Daoy (cell line): ENCODE measurements at regions not wholly inside any gene's neighbourhood (a gene's known extent, or its start where the extent isn't known, plus 50 kb on each side); places are given as distances from the start of the nearest gene placed in this dataset.
A peak's percentile ranks its signal among the peaks of the same experiment; 100 is the strongest.
"Not testable (repeated sequence)": the region's sequence is repeated elsewhere in the genome, so short reads cannot be mapped to it uniquely, and the experiment has no call there.

Experiments used
- DNase-seq: peaks from one replicate; pipeline ENCODE4 v3.0.0-alpha.2; 2015; ENCODE audit warnings: low read depth

DNA sequence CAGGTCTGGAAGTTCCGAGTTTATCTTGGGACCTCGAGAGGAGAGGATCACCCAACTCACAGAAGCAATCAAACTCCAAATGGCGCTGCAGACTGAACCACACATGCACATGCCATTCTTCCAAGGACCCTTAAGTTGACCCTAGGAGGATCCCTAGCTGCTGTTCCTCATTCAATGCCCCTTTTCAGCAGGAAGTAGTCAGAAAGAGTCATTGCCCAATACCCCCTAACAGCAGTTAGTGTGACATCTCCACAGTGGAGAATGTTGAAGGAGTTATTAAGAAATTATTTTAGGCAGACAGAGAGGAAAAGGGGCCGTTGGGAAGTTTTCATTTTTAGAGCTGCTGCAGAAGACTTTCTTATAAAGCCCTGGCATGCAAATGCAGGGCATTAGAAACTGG, 229.9 kb upstream of the DAB2 start:
- DNase-seq: no peak

DNA sequence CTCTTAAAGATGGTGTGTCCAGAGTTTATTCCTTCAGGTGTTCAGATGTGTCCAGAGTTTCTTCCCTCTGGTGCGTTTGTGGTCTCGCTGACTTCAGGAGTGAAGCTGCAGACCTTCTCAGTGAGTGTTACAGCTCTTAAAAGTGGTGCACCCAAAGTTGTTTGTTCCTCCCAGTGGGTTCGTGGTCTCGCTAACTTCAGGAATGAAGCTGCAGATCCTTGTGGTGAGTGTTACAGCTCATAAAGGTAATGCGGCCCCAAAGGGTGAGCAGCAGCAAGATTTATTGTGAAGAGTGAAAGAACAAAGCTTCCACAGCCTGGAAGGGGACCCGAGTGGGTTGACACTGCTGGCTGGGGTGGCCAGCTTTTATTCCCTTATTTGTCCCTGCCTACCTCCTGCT, 227.7 kb upstream of the DAB2 start:
- not testable (repeated sequence) for DNase-seq

DNA sequence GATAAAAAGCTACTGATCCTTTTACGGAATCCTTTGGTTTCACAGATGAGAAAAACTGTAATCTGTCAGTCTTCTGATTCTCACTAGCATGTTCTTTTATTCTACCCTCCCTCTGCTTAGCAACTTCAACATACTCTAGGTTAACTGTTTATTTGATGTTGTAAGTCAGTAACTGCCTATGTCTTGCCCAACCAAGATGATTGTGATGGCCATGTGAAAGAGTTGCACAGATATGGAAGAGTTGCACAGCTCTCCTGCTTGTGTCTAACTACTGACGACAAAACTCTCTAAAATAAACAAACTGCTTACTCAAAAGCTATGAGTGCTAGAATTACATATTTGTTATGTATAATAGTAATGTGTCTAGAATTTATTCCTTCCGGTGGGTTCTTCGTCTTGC, 227.3 kb upstream of the DAB2 start:
- DNase-seq: no peak

DNA sequence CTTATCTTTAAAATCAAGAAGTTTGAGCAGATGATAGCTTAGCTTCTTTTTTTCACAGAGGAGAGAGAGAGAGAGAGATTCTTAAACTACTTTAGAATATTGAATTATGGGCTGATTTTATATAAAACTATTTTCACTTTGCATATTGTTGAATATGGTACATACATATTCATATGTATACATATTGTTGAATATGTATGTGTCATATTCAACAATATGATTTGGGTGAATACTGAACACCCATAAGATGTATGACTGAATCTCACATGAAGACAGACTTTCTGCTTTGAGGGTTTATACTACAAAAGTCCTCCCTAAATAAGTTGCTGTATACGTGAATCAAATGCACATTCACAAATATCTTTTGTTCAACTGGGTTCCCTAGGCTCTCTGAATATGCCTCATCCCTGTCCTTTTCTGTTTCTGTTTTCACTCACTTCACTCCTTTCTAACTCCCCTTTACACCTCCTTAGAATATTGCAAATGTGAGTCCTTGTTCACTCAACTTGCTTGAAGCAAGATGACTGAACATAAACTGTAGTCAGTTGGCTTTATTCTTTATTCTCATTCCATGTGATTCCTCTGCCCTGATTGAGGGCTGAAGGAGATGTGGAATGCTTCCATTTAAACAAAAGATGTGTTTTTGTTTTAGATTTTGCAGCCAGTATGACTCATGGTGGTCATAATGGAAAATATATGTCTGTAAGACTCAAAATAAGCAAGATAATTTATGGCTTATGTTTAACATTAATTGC, 225.4 kb upstream of the DAB2 start:
- DNase-seq: no peak

DNA sequence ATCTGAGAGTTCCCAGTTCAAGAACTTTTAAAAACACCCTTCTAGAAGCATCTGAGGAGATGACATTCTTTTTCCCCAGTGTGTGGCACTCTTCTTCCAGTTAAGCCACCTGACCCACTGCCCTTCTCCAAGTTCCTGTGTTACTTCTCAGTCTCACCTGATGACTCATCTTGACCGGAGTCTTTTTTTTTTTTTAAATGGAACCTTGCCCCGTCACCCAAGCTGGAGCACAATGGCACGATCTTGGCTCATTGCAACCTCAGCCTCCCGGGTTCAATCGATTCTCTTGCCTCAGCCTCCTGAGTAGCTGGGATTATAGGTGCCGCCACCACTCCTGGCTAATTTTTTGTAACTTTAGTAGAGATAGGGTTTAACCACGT, 224.1 kb upstream of the DAB2 start:
- peak; percentile 58 for DNase-seq

DNA sequence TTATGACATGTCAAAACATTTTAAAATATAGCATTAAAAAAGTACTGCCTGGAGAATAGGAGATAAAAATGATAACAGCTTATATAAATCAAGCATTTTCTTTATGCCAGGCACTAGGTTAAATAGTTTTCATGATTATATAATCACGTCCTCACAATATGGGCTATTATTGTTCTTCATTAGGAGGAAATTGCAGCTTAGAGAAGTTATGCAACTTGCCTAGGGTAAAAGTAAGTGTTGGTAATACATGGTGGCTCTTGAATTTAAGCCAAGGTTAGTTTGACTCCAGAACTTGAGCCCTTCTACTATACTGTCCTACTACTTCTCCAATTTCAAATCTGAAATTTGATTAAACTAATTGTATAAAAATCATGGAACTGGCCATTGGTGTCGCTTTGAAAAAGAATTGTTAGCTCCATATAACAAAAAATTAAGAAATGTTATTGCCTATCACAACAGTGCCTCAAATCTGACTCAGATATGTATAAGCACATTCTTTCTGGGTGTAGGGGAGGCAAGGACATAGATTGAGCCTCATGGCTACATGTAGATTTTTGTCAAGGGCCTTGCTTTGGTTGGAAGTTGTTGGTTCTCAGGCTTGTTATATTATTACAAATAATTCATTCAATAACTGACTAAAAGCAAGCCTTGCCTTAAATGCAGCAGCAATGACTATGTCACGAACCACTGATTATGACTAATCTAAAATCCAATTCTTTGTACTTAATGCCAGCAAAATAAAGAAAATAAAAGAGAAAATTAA, 223.5 kb upstream of the DAB2 start:
- no peak for DNase-seq

DNA sequence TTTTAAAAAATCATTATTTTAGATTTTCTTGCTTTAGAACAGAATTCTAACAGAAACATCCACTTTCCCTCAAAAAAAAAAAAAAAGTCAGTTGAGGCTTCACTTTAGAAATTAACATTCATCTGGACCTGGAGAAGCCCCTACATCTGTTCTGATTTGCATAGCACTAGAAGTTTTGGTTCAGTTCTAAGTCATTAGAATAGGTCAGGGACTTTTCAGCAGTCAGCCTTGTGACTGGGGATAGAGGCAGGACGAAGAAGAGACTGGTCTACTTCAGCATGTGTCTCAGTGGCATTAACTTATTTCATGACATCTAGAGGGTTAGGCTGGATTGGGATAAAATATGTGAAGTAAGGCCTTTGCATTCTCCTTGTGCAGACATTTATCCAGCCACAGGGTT, 215.8 kb upstream of the DAB2 start:
- no peak for DNase-seq

DNA sequence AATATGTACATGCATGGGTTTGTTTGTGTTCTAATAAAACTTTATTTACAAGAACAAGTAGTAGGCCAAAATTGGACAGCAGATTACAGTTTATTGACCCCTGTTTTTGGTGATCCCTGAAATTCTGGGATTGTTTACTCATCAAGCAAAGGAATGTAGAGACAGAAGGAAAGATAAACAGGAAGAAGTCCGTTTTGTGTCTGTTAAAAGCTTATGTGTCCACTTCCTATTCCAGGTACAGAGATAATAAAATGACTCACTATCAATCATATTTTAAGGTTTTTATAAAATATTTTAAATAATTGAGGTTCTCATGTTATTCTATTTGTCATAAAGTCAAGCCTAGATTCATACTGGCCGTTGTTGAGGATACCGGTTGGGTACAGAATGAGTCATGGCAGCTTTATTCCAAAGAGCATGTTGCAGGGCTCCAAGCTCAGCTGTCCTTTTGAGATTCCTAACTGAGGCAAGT, 214.9 kb upstream of the DAB2 start:
- DNase-seq: peak; percentile 8

DNA sequence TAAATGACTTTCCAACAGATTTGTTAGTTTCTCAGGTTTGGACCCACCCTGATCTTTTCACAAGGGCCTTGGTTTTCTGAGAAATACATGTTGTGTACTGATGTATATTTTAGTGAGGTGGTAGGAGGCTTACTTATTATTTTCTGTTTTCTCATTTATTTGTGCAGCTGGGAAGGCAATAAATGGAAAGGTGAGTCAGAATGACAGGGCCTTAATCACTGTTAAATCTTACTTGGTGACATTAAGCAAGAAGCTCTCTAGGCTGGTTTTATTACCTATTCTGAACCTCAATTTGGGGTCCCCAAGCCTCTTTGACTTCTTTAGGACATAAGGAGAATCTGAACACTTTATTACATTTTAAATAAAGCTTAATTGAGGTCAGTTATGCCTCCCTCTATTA, 214.0 kb upstream of the DAB2 start:
- DNase-seq: no peak

DNA sequence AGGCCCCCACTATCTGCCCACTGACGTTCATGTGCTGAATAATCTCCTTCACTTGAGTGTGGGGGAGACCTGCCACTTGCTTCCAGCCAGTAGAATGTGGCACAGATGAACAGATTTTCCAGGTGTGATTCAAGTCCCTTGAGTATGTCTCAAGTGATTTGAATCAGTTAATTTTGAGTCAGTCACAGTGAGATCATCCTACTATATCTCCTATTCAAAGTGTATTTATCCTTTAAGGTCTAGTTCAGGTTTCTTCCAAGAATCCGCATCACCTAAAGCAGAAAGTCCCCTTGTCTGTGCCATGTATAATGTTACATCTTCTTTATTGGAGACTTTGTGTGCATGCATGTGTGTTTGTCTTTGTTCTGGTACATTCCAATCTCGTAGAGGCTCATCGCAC, 208.3 kb upstream of the DAB2 start:
- no peak for DNase-seq

DNA sequence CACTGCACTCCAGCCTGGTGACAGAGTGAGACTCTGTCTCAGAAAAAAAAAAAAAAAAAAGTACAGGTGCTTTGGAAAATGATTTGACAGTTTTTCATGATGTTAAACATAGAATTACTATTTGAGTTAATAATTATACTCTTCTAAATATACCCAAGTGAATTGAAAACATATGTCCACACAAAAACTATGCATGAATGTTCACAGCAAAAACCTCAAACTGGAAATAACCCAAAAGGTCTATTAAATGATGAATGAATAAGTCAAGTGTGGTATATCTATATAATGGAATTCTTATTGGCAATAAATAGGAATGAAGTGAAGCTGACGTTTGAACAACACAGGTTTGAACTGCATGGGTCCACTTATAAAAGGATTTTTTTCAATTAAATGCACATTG, 207.2 kb upstream of the DAB2 start:
- no peak for DNase-seq

DNA sequence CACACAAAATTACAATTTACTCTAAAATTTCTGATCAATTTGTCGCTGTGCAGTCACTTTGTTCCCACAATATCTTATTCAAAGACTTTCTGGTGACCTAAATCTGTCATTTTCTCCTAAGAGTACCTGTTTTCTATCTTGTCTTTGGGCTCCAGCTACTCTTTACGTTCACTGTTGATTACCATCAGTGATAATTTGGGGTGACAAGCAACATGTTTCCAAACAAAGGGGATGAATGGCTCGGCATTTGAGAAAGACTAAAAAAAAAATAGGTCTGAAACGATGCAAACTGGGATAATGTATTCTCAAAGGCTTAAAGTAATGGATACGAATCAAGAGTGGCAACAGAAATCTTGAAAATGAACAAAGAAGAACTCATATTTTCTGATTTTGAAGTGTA, 205.2 kb upstream of the DAB2 start:
- no peak for DNase-seq

DNA sequence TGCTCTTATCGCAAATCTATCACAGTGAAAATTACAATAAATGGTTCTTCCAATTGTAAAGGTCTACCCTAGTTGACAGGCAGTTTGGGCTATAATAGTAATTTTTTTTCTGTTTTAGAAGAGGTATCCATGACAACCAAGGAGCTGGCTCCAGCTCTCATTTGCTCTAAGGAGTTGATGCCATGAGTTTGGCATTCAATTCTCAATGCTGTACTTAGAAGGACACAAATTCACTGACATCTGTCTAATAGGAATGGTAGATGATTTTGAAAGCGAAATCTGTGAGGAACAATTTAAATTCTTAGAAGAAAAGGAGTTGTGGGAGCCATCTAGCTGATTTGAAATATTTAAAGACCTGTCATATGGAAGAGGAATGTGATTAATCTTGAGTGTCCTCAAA, 203.6 kb upstream of the DAB2 start:
- no peak for DNase-seq

DNA sequence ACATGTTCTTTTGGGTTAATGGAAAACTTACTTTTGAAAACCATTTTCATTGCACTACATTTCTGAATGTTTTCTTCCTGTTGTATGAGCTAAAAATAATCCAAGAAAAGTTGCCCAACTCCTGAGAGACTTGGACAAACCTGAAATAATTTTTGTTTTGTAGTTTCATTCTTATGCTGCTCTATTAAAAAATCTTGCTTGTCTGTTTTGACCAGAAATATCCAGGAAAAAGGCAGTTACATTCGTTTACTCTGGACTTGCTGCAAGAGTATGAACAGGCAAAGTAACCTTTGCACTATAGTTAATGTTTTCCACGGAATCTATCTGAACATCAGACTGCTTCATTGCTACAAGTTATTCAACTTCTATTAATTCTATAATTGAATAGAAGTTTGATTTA, 200.1 kb upstream of the DAB2 start:
- no peak for DNase-seq

DNA sequence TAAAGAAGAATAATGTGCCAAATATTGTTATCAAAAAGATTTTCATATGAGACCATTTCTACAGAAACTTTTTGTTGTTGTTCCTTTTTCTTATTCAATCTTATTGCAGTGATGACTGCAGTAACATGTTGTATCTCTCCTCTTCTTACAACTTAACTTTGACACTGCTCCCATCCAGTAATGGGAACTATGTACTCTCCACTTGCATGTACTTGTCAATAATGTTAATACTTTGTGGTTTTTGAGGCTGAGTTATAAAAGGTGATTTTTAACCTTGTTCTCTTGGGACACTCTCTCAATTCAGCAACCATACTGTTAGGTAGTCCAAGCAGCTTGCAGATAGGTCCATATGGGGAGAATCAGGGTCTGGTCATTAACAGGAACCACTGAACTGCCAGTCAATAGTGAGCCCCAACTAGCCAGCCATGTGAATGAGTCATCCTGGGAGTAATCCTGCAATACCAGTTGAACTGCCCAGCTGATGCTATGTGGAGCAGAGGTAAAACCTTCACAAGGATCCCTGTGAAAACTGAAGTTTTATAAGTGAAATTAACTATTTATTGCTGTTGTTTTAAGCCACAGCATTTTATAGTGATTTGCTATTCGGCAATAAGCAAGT, 199.6 kb upstream of the DAB2 start:
- peak; percentile 51 for DNase-seq

DNA sequence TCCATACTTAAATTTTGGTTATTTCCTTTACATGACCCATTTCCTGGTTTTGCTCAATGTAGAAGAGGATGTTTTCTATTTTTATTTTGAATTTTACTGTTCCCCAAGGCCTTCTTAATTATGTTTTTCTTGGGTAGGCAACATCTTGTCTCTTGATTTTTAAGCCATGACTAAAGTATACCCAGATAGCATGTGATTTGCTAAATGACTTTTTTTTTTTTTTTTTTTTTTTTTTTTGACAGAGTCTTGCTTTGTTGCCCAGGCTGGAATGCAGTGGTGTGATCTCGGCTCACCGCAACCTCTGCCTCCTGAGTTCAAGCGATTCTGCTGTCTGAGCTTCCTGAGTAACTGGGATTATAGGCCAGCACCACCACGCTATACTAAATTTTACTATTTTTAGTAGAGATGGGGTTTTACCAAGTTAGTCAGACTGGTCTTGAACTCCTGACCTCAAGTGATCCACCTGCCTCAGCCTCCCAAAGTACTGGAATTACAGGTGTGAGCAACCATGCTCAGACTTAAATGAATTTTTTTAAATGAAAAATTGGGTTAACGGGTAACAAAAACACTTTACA, 198.6 kb upstream of the DAB2 start:
- peak; percentile 25 for DNase-seq

DNA sequence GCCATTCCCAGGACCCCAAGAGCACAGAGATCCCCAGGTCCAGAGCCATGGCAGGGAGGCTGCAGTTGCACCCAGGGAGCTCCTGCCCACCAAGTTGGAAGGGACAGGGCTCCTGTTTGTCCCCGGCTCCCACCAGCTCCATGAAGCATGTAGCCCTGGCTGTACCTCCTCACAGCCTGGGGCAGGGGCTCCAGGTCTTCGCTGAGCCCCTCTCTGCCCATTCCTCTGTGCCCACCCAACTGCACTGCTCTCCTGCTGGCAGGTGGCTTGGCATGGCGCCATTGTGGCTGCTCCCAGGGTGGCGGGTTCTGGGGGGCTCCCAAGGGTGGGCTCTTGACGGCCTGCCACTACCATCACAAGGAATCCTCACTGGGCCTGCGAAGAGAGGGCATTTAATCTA, 197.5 kb upstream of the DAB2 start:
- no peak for DNase-seq

DNA sequence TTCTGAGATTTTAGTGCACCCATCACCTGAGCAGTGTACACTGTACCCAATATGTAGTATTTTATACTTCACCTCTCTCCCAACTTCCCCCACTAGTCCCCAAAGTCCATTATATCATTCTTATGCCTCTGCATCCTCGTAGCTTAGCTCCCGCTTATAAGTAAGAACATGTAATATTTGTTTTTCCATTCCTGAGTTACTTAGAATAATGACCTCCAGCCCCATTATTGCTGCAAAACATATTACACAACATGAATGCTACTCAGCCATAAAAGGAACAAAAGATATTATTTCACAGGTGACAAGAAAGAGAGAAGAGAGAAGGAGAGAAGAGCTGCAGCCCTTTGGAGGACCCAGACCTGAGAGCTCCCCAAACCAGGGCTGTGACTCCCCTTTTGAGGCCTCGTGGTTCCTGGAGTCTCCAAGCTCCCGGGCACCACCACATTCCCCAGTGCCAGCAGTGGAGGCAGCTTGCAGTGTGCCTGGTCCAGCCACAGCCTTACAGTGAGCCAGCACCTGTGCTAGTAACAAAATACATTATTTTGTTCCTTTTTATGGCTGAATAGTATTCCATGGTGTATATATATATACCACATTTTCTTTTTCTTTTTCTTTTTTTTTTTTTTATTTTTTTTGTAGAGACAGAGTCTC, 194.5 kb upstream of the DAB2 start:
- DNase-seq: no peak

DNA sequence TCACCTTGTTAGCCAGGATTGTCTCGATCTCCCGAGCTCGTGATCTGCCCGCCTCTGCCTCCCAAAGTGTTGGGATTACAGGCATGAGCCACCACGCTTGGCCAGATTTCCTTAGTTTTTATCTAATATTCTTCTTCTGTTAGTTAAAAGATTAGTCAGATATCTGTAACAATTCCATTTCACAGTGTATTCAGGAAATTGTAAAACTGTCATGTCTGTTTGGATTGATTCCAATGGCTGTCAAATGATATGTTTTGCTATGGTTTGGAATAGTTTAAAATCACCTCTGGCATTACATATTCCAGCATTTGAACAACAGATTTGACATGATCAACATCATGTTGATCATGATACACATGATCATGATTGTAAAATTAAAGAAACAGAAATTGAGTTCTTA, 193.6 kb upstream of the DAB2 start:
- DNase-seq: no peak

DNA sequence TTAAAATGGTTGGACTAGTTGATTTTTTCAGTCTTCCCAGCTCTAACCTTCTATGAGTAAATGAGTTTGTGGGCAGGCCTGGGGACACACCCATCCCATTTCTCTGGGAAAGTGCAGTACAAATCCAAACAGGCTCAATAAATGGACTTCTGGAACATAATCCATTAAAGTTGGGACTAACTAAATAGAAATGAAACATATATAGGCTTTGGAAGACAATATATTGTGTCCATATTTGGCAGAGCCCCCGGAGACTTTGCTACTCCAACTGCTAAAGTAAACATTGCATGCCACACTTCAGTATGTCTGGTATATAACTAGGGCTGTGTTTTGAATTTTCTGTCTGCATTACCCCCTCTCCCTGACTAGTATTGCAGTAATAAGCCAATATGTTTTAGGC, 191.4 kb upstream of the DAB2 start:
- DNase-seq: peak; percentile 6

DNA sequence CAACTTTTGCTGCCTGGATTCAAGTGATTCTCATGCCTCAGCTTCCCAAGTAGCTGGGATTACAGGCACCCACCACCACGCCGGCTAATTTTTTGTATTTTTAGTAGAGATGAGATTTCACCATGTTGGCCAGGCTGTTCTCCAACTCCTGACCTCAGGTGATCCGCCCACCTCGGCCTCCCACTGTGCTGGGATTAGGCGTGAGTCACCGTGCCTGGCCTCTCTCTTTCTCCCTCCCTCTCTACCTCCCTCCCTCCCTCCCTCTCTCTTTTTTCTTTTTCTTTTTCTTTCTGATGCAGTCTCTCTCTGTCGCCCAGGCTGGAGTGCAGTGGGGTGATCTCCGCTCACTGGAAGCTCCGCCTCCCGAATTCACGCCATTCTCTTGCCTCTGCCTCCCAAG, 186.3 kb upstream of the DAB2 start:
- DNase-seq: peak; percentile 50

DNA sequence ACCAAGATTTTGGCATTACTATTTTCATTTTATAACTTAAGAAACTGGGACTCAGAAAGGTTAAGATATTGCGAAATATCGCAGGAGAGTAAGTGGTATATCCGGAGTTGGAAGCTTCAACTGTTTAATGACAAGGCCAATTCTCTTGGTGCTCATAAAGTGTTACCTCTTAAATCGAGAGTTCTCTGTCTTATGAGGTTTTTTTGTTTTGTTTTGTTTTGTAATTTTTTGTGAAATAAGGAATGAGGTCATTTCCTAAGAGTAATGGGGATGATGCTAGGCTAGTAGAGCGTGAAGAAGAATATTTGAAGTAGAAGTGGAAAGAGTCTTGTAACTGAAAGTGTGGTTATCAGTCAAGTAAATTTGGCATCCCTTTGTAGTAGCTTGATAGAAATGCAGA, 183.2 kb upstream of the DAB2 start:
- no peak for DNase-seq
